ENCODE measurements at regions not wholly inside any gene's neighbourhood (a gene's known extent, or its start where the extent isn't known, plus 50 kb on each side); places are given as distances from the start of the nearest gene placed in this dataset.

DNA sequence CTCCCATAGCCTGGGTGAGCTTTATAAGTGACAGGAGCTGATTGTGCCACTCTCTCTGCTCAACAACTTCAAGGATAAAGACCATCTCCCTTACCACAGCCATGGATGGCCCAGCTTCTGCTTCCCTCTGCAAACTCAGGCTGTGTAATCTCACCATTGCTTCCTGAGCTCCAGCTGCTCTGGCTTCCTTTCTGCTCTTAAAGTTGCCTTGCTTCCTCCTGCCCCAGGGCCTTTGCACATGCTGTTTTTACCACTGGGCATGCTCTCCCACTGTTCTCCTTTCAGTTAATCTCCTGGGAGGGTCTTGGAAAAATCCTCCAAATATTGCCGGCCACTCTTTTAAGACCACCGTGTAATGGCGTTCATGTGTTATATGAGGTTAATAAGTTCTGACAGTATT lies 265.1 kb upstream of the C16orf82 start:
- TF ChIP-seq SNRNP70 (IDR thresholded peaks at IDR 0.05; ENCODE audit: low read depth, low read length): no peak
- no peak for TF ChIP-seq NRL (CRISPR knock-in tag; IDR thresholded peaks at IDR 0.05; ENCODE audit: borderline replicate concordance)
- TF ChIP-seq RFX5 (IDR thresholded peaks at IDR 0.05; ENCODE audit: low read depth, low read length): no peak
- no peak for TF ChIP-seq ZNF569 (CRISPR knock-in tag; IDR thresholded peaks at IDR 0.05; ENCODE audit: borderline replicate concordance)

All from HepG2 (cell line).